Hematopoietic multipotent progenitor cell treated with erythropoietin and hydrocortisone succinate and interleukin-3 and kit ligand, for 4 days (in vitro differentiated cells): ENCODE measurements at regions not wholly inside any gene's neighbourhood (a gene's known extent, or its start where the extent isn't known, plus 50 kb on each side); places are given as distances from the start of the nearest gene placed in this dataset.
"Not testable (repeated sequence)": the region's sequence is repeated elsewhere in the genome, so short reads cannot be mapped to it uniquely, and the experiment has no call there.

Experiments used
- DNase-seq: peaks from one replicate; pipeline ENCODE4 v3.0.0-alpha.2; 2015

DNA sequence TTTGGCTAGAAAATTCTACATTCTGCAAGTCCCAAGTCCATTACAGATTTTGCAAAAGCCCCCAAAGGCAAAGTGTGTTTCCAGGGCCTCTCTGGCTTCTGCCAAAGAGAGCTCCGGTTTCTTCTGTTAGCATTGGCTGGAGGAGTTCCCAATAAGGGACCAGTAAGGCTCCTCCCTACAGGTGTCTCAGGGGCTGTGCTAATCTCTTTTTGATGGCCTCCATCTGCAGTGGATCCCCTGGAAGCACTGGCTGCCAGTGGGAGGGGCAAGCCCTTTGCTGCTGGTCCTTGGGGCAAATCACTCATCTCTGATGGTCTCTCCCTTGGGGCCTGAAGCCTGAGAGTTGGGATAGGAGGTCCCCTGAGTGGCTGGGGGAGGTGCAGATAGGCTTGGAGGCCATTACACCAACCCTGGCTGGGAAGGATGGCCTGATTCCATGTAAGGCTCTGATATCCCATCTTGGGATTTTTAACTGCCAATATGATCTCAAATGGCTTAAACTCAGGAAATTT, 89.1 kb upstream of the USP24 start:
- DNase-seq = no peak

DNA sequence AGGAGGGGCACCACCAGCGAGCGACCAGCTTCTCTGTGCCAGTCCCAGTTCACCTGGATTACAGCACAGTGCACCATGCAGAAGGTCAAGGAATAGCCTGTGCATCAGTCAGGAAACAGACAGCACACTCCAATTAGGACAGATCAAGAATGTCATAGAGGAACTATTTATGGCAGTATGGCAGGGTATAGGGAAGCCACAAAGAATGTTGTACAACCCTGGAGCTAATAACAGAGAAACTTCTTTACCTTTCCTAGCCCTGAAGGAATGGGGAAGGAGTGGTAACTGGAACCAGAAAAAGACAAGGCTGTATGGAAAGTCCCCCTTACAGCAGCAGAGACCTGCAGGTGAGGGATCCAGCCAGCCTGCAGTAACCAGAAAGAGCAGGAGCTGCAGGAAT, 87.8 kb upstream of the USP24 start:
- no peak for DNase-seq

- DNase-seq = no peak
Measured at GRCh38 chr1:55301912-55302311, 86.7 kb upstream of the USP24 start.

DNA sequence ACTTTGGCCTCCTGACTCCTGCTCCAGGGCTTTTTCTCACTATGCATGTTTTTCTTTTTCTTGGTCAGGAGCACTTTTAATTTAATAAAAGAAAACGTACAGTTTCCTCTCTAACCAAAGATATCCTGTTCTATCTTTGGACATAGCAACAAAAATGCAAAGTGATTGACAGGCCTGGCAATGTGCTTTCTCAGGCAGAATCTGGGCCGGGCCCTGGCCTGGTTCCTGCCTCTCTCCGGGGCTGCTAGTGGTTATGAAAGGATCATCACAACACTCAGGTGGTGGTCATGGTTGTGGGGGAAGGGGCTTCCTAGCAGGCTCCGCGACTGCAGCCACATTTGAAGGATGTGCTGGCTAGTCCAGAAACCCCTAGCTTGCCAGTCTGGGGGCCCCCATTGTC, 85.8 kb upstream of the USP24 start:
- no peak for DNase-seq

GRCh38 chr1:55298167-55298894, 83.2 kb upstream of the USP24 start:
- DNase-seq = no peak

GRCh38 chr1:55296247-55296646, 81.1 kb upstream of the USP24 start:
- DNase-seq = not testable (repeated sequence)

- DNase-seq = no peak
Measured at GRCh38 chr1:55289614-55290013, 74.5 kb upstream of the USP24 start.

DNA sequence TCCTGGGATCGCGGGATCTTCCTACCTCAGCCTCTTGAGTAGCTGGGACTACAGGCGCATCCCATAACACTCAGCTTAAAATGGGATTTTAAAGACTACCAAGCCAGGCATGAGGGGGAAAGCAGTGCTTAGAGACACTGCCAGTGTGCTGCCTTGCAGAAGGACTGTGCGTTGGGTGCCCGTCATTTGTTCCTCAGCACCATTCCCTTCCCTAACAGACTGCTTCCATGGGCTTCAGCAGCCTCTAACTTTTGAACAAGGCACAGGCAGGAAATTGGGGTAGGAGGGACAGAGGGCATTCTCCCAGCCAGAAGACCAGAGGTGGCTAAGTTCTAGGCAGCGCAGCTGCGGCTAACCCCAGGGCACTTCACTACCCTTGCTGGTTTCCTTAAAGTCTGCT, 73.9 kb upstream of the USP24 start:
- DNase-seq = no peak

- no peak for DNase-seq
Measured at GRCh38 chr1:55288245-55288644, 73.1 kb upstream of the USP24 start.

GRCh38 chr1:55287723-55288122, 72.6 kb upstream of the USP24 start:
- DNase-seq = no peak

DNA sequence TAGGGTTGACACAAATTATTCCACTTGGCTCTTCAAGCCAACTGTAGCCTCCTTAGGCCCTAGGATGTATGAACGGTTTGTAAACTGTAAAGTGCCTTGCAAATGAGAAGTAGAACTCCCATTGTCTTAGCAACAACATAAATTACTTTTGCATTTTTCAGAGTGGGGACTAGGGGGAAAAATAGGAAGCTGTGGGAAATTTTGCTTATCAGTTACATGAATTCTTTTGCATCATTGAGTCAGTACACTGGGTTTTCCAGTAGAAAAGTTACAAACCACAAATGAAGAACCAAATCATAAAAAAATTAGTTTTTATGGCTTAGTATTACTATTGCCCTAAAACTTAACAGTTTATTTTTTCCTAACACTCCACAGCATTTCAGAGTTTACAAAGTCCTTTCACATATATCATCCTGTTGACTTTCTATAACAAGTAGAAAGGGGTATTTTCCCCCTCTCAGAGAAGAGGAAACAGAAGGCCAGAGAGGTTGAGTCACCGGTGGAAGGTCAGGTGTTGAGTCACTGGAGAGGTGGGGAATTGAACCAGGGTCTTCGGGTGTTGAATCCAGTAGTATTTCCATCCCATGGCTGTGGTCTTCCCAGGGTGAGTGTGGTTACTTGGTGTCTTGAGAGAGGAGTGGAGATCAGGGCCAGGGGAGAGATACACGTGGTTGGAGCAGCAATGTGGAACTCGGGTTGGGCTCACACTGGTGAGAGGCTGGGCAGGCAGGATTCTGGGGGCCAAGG, 71.9 kb upstream of the USP24 start:
- no peak for DNase-seq

DNA sequence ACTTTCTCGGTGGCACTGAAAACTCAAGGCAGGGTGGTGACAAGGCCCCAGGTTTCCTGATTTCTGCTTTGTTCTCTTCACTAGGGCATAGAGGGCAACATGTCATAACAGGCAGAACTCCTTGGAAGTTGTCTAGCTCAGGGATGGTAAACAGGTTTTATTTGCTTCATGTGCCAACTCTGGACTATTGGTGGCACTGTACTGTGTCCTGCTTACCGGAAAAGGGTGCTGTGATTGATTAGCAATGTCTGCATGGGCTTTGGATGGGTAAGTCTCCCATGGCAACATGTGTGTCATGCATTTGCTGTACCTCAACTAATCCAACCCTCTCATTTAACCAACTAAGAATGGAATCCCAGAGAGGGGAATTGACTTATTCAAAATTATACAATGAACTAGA, 70.7 kb upstream of the USP24 start:
- DNase-seq = no peak

DNA sequence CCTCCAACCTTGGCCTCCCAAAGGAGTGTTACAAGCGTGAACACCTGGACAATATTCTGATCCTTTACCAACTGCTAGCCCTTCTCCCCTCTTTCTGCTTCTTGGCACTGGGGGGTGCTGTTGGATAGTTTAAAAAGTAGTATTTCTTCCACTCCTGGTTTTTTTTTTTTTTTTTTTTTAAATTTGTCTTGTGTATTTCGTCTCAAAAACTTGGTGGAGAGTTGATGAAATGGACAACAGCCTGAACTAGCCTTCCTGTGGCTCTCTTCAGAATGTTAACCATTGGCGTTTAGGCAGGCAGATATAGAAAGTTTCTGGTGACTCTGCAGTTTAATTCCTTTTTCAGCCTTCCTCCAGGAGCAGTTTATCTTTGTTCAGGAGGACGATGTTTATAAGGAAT, 69.7 kb upstream of the USP24 start:
- DNase-seq = peak; percentile 77

GRCh38 chr1:55282058-55282457, 66.9 kb upstream of the USP24 start:
- DNase-seq = no peak

DNA sequence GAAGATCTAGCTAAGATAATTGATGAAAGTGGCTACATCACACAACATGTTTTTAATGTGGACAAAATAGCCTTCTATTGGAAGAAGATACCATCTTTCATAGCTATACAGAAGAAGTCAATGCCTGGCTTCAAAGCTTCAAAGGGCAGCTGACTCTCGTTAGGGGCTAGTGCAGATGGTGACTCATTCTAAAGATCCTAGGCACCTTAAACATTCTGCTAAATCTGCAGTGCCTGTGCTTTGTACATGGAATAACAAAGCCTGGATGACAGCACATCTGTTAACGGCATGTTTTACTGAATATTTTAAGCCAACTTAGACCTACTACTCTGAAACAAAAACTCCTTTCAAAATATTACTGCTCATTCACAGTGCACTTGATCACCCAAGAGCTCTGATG, 65.6 kb upstream of the USP24 start:
- no peak for DNase-seq

DNA sequence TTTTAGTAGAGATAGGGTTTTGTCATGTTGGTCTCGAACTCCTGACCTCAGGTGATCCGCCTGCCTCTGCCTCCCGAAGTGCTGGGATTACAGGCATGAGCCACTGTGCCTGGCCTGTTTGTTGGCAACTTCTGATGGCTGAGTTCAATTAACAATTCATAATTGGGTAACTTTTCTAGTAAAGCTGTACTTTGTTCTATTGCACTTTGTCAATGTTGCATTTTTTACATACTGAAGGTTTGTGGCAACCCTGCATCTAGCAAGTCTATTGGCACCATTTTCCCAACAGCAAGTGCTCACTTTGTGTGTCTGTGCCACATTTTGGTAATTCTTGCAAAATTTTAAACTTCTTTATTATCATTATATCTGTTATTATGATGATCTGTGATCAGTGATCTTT, 64.5 kb upstream of the USP24 start:
- no peak for DNase-seq

- DNase-seq = no peak
Measured at GRCh38 chr1:55278378-55278777, 63.2 kb upstream of the USP24 start.

DNA sequence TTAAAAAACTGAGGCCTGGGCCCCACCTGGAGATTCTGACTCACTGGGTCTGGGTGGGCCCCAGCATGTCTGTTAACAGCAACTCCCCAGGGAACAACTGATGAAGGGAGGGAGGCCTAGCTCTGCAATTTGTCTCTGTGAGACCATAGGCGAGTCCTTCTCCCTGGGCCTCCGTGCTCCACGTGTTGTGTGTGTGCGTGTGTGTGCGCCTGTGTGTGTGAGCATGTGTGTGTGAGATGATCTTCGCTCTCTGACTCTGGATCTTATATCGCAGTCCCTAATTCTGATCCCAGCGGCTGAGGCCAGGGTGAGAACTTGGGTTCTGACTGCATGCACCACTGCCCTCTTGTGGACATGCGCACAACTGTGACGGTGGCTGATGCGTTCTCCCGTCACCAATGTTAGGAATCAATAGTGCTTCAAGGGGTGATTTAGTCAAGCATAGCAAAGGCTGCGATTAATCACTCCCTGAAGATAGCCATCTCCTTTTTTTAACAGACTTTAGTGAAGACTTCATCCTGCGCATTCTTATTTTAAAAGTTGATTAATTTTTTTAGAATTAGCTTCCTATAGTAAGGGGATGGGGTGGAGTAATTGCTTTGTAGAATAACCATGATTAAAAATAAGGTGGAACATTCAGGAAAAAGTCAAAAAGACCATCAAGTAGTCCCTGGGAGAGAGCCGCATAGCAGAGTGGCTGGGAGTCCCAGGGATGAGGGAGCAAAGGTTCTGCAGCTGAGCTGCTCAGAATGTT, 62.4 kb upstream of the USP24 start:
- peak; percentile 92 for DNase-seq

DNA sequence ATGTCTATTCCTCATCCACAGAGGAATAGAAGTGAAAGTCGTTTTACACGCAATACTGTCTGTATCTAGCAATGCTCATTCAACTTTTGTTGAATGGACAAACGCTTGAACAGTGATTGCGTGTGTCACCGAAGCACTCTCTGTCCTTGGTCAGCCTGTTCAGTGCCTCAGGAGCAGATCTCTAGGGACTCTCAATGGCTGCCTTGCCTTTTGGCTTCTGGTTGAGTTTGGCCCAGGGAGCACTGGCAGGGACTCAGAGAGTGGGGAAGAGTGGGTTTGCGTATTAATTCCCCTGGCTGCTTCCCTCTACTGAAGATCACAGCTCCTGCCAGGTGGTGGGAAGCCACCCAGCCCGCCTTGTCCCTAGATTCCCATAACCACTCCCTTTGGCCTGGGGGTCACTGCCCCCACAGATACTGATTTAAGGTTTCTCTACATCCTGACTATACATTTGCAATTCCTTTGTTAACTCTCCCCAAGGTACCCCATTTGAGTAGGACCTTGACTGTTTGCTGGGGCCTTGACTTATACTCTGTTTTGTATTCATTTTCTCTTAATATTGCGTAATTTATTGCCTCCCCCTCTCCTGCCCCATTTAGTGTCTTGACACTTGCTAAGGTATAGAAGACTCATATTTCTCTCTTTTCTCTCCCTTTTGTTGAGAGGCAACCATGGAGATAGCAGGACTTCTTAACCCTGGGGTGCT, 61.7 kb upstream of the USP24 start:
- DNase-seq = no peak

GRCh38 chr1:55275941-55276341, 60.8 kb upstream of the USP24 start:
- DNase-seq = peak; percentile 71

DNA sequence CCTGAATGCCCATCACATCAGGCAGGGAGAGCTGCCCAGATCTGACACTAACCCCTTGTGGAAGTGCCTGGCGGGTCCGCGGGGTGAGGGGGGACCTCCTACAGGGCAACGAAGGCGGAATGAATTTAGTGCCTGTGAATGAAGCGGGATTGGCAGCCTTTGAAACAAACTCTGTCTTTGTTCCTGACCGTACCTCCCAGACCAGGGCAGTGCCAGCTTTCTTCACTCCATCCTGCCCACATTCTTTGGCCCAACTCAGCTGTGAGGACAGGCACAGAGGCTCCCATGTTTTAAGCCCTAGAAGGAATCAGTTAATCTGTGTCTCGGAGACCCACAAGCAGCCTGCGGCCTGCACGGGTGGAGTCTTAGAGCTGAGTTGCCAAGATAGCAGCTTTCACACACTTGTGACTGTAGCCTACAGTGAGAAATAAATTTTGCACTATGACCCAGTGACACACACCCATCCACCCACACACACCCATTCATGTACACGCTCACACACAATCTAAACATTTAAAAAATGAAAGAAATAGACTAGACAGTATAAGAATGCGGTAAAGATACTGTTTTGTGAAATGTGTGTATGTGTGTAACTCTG, 60.1 kb upstream of the USP24 start:
- peak; percentile 83 for DNase-seq

- no peak for DNase-seq
Measured at GRCh38 chr1:55272994-55273393, 57.8 kb upstream of the USP24 start.
